ENCODE measurements at regions not wholly inside any gene's neighbourhood (a gene's known extent, or its start where the extent isn't known, plus 50 kb on each side); places are given as distances from the start of the nearest gene placed in this dataset.
"Not testable (repeated sequence)": the region's sequence is repeated elsewhere in the genome, so short reads cannot be mapped to it uniquely, and the experiment has no call there.

GRCh38 chr12:125346362-125346761 lies 281.1 kb downstream of the AACS start:
- DNase-seq (no peak), ATAC-seq (no peak)
- Mint-ChIP-seq H3K4me3 (no peak overlapping the region), H3K36me3 (no peaks in the 10 kb centered on the region), H3K9me3 (ENCODE audit: low read depth) (no peaks in the 10 kb centered on the region), H3K27me3 (peaks cover 15% of the 10 kb centered on the region), H3K4me1 (no peaks in the 10 kb centered on the region), H3K27ac (no peak overlapping the region)
- CTCF ChIA-PET: interaction anchor here (1.1 kb wide), 1 partner anchor 15 kb away, joined by 3 read pairs; no protein-coding TSS in a partner anchor

- no peak for ATAC-seq
- Mint-ChIP-seq H3K4me3 (no peak overlapping the region), H3K27me3 (peaks cover 2% of the 10 kb centered on the region), H3K36me3 (no peaks in the 10 kb centered on the region), H3K9me3 (ENCODE audit: low read depth) (no peaks in the 10 kb centered on the region), H3K27ac (no peak overlapping the region), H3K4me1 (no peaks in the 10 kb centered on the region)
- CTCF ChIA-PET: no interaction called here
- no peak for DNase-seq
Measured at GRCh38 chr12:125351788-125352187, 286.6 kb downstream of the AACS start.

DNA sequence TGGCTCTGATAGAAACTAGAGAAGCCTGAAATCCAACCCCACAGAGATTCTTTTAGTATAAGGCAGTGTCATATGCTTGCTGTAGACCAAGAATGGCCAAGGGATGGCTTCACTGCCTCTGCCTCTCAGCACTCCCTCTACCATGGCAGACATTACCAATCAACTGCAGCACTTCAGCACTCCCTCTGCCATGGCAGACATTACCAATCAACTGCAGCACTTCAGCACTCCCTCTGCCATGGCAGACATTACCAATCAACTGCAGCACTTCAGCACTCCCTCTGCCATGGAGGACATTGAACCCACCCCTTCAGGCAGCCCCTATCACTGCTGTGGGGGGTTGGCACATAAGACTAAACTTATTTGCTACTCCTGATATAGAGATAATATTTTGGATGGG lies 287.8 kb downstream of the AACS start:
- H3K9me3 Mint-ChIP-seq (ENCODE audit: low read depth); CTCF ChIA-PET; H3K4me1 Mint-ChIP-seq; H3K27ac Mint-ChIP-seq; ATAC-seq; H3K36me3 Mint-ChIP-seq; DNase-seq; H3K4me3 Mint-ChIP-seq; H3K27me3 Mint-ChIP-seq: not testable (repeated sequence)

DNA sequence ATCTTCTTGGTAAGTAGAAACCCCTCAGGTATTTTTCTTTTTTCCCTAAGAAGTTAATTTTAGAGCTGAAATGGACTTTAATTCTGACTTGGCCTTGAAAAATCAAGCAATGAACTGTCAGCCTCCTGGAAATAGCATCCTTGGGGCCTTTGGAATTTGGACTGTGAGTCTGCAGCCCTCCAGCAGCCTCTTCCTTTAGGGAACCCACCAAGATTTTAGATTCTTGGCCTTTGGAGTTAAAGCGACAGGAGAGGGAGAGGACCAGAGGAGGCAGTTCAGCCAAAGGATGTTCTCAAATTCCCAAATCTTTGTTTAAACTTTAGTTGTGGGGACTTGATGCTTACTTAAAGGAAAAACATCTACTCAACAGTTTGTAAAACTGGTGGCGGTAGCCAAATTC lies 288.6 kb downstream of the AACS start:
- CTCF ChIA-PET: no interaction called here
- Mint-ChIP-seq H3K4me1 (no peaks in the 10 kb centered on the region), H3K4me3 (no peak overlapping the region), H3K36me3 (no peaks in the 10 kb centered on the region), H3K27ac (no peak overlapping the region), H3K9me3 (ENCODE audit: low read depth) (no peaks in the 10 kb centered on the region), H3K27me3 (no peaks in the 10 kb centered on the region)
- ATAC-seq: no peak
- DNase-seq: no peak

DNA sequence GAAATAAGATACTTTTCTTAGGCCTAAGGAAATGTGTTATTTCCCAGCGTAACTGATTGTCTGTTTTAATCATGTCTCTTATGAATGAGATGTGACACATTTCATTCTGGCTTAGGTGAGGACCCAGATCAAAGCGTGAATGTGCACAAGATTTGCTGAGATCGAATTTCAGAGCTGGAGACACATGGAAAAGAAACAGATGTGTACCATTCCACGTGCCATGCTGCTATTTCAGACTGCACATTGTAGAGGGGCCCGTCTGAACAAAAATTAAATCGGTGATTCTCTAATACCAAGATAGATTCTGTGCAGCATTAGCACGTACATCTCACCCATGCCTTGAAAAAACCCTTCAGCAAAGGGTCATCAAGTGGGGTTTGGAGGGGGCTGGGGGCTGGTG lies 290.4 kb downstream of the AACS start:
- Mint-ChIP-seq H3K9me3 (ENCODE audit: low read depth) (no peaks in the 10 kb centered on the region), H3K27me3 (no peaks in the 10 kb centered on the region), H3K4me3 (no peak overlapping the region), H3K4me1 (no peaks in the 10 kb centered on the region), H3K36me3 (no peaks in the 10 kb centered on the region), H3K27ac (no peak overlapping the region)
- CTCF ChIA-PET: no interaction called here
- ATAC-seq (no peak), DNase-seq (no peak)

GRCh38 chr12:125356111-125356510 lies 290.9 kb downstream of the AACS start:
- H3K9me3 Mint-ChIP-seq (ENCODE audit: low read depth): no peaks in the 10 kb centered on the region
- no peaks in the 10 kb centered on the region for H3K27me3 Mint-ChIP-seq
- ATAC-seq: no peak
- no peak for DNase-seq
- no peak overlapping the region for H3K27ac Mint-ChIP-seq
- H3K36me3 Mint-ChIP-seq: no peaks in the 10 kb centered on the region
- H3K4me3 Mint-ChIP-seq: no peak overlapping the region
- CTCF ChIA-PET: no interaction called here
- H3K4me1 Mint-ChIP-seq: no peaks in the 10 kb centered on the region

- Mint-ChIP-seq H3K27me3 (no peaks in the 10 kb centered on the region), H3K36me3 (no peaks in the 10 kb centered on the region), H3K9me3 (ENCODE audit: low read depth) (no peaks in the 10 kb centered on the region), H3K4me1 (no peaks in the 10 kb centered on the region), H3K4me3 (no peak overlapping the region), H3K27ac (no peak overlapping the region)
- CTCF ChIA-PET: no interaction called here
- no peak for DNase-seq
- ATAC-seq: no peak
Measured at GRCh38 chr12:125357561-125357960, 292.3 kb downstream of the AACS start.

DNA sequence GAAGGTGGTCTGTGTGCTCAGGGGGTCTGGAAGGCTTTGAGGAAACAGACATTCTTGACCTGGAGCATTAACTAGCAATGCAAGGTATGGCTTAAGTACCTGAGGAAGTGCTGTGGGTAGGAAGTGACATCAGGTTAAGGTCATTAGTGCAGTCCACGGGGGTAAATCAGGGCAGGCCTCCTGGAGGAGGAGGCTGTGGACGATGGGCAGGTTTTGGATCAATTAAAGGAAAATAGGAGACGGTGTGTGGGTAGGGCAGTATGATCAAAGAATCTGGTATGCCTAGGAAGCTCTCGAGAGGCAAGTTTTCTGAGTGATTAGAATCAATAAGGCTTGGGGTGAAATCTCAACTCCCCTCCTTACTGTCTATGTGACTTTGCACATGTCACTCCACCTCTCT lies 295.3 kb downstream of the AACS start:
- Mint-ChIP-seq H3K36me3 (no peaks in the 10 kb centered on the region), H3K4me1 (no peaks in the 10 kb centered on the region), H3K4me3 (no peak overlapping the region), H3K27ac (no peak overlapping the region), H3K27me3 (no peaks in the 10 kb centered on the region), H3K9me3 (ENCODE audit: low read depth) (no peaks in the 10 kb centered on the region)
- CTCF ChIA-PET: no interaction called here
- ATAC-seq: no peak
- DNase-seq: no peak

DNA sequence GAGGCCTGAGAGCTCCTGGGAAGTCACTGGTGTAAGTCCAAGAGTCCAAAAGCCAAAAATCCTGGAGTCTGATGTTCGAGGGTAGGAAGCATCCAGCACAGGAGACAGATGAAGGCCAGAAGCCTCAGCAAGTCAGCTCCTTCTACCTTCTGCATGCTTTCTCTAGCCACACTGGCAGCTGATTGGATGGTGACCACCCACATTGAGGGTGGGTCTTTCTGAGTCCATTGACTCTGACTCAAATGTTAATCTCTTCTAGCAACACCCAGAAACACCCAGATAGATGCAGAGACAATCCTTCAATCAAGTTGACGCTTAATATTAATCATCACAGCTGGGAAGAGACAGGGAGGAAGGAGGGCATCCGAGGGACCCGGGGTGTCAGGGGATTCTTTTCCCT lies 305.8 kb downstream of the AACS start:
- ATAC-seq (no peak), DNase-seq (no peak)
- Mint-ChIP-seq H3K4me3 (no peak overlapping the region), H3K36me3 (no peaks in the 10 kb centered on the region), H3K9me3 (ENCODE audit: low read depth) (no peaks in the 10 kb centered on the region), H3K27me3 (peaks cover 1% of the 10 kb centered on the region), H3K4me1 (no peaks in the 10 kb centered on the region), H3K27ac (no peak overlapping the region)
- CTCF ChIA-PET: no interaction called here

- Mint-ChIP-seq H3K4me1 (no peaks in the 10 kb centered on the region), H3K36me3 (no peaks in the 10 kb centered on the region), H3K27me3 (no peaks in the 10 kb centered on the region), H3K9me3 (ENCODE audit: low read depth) (no peaks in the 10 kb centered on the region), H3K27ac (no peak overlapping the region), H3K4me3 (no peak overlapping the region)
- CTCF ChIA-PET: no interaction called here
- DNase-seq (no peak), ATAC-seq (no peak)
Measured at GRCh38 chr12:125372085-125372484, 306.9 kb downstream of the AACS start.

- Mint-ChIP-seq H3K4me3 (no peak overlapping the region), H3K4me1 (no peaks in the 10 kb centered on the region), H3K27ac (no peak overlapping the region), H3K36me3 (no peaks in the 10 kb centered on the region), H3K9me3 (ENCODE audit: low read depth) (no peaks in the 10 kb centered on the region), H3K27me3 (no peaks in the 10 kb centered on the region)
- CTCF ChIA-PET: no interaction called here
- ATAC-seq: no peak
- no peak for DNase-seq
Measured at GRCh38 chr12:125373375-125373774, 308.1 kb downstream of the AACS start.

DNA sequence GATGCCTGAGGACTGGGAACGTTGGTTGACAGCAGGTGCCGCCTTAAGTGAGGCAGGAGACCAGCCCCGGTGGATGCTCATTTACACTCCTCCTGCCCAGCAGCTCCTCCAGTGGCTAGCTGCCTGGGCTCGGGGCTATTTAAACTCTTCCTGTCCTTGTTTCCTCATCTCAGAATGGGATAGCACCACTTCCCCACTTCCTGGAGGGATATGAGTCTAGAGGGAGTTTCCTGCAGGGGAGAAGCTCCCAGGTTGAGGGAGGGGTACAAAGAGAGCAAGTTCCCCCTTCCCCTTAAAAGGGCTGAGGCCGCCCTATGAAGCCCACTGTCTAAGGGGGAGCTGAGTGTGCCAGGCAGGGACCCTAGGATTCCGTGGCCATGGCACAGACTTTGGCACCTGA lies 311.2 kb downstream of the AACS start:
- no peaks in the 10 kb centered on the region for H3K36me3 Mint-ChIP-seq
- H3K4me1 Mint-ChIP-seq: no peaks in the 10 kb centered on the region
- no peak for ATAC-seq
- no peak for DNase-seq
- no peak overlapping the region for H3K27ac Mint-ChIP-seq
- no peaks in the 10 kb centered on the region for H3K9me3 Mint-ChIP-seq (ENCODE audit: low read depth)
- H3K4me3 Mint-ChIP-seq: no peak overlapping the region
- CTCF ChIA-PET: no interaction called here
- H3K27me3 Mint-ChIP-seq: no peaks in the 10 kb centered on the region

- Mint-ChIP-seq H3K36me3 (no peaks in the 10 kb centered on the region), H3K4me3 (no peak overlapping the region), H3K27me3 (no peaks in the 10 kb centered on the region), H3K9me3 (ENCODE audit: low read depth) (no peaks in the 10 kb centered on the region), H3K4me1 (no peaks in the 10 kb centered on the region), H3K27ac (no peak overlapping the region)
- DNase-seq: no peak
- CTCF ChIA-PET: no interaction called here
- ATAC-seq: no peak
Measured at GRCh38 chr12:125377093-125377492, 311.9 kb downstream of the AACS start.

DNA sequence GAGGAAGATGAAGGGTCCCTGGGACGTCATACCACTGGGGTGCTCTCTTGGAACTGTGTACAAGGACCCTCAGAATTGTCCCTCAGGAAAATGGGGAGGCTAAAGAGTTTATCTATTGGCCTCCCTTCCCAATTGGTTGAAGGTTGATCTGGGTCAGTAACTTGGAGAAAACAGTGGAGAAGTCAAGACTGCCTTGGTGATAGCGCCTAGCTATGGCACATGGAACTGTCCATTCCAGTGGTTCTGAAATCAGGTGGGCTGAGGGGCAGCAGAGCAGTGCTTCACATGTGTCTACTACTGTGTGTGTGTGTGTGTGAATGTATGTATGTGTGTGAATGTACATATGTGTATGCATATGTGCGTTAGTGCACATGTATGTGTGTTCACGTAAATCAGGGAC lies 316.1 kb downstream of the AACS start:
- ATAC-seq (no peak), DNase-seq (no peak)
- CTCF ChIA-PET: no interaction called here
- Mint-ChIP-seq H3K4me3 (no peak overlapping the region), H3K27ac (no peak overlapping the region), H3K9me3 (ENCODE audit: low read depth) (no peaks in the 10 kb centered on the region), H3K36me3 (no peaks in the 10 kb centered on the region), H3K4me1 (no peaks in the 10 kb centered on the region), H3K27me3 (no peaks in the 10 kb centered on the region)

DNA sequence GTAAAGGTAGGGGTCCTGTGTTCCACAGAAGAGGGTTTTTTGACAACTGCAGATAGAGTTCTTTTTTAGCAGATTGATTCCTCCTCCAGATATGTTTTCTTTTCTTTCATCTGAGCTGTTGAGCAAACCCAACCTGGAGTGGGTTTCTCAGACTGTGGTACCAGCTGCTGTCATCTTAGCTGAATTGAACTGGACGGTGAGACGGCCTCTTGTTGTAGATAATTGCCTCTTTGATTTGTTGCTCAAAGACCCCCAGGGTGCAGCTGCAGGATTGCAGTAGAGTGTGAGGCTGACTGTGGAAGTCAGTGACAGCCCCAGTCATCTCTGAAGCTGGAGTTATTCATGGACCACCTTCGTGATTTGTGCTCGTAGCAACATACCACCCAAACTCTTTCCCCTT lies 317.7 kb downstream of the AACS start:
- H3K4me1 Mint-ChIP-seq: no peaks in the 10 kb centered on the region
- CTCF ChIA-PET: no interaction called here
- no peak overlapping the region for H3K27ac Mint-ChIP-seq
- no peaks in the 10 kb centered on the region for H3K9me3 Mint-ChIP-seq (ENCODE audit: low read depth)
- DNase-seq (no peak), ATAC-seq (no peak)
- H3K36me3 Mint-ChIP-seq: no peaks in the 10 kb centered on the region
- H3K4me3 Mint-ChIP-seq: no peak overlapping the region
- peaks cover 4% of the 10 kb centered on the region for H3K27me3 Mint-ChIP-seq

All from activated CD8-positive, alpha-beta memory T cell treated with anti-CD3 and anti-CD28 coated beads, Interleukin-2, amount 10 ng/mL, durations not matched to agents 7 days and 5 days (primary cell).